Suprapubic skin (tissue), 4 donors: ENCODE measurements at regions not wholly inside any gene's neighbourhood (a gene's known extent, or its start where the extent isn't known, plus 50 kb on each side); places are given as distances from the start of the nearest gene placed in this dataset.

Source experiments
- DNase-seq, 2 donors: peaks; one replicate each; pipeline ENCODE4 v3.0.0-alpha.2; 2019; ENCODE audit warnings: low spot score in 2 of 2
- H3K27ac ChIP-seq: fragments of 200-600 bp; sonication (generic); one replicate; pipeline ENCODE4 v1.5.1; 2019
- H3K27me3 ChIP-seq: fragments of 200-600 bp; sonication (generic); one replicate; pipeline ENCODE4 v1.5.1; 2019
- H3K36me3 ChIP-seq: fragments of 200-600 bp; sonication (generic); one replicate; pipeline ENCODE4 v1.5.1; 2019
- H3K4me1 ChIP-seq: fragments of 200-600 bp; sonication (generic); one replicate; pipeline ENCODE4 v1.5.1; 2019
- H3K4me3 ChIP-seq: fragments of 200-600 bp; sonication (generic); one replicate; pipeline ENCODE4 v1.5.1; 2019; ENCODE audit warnings: mild to moderate bottlenecking
- H3K9me3 ChIP-seq: fragments of 200-600 bp; sonication (generic); one replicate; pipeline ENCODE4 v1.5.1; 2019
- CTCF ChIP-seq, 2 donors: fragments of 200-600 bp in 1 of 2; fragments of 450-650 bp in 1 of 2; sonication (generic) in 1 of 2; IDR thresholded peaks; one replicate each; pipeline ENCODE4 v1.5.1; 2016 to 2019; ENCODE audit warnings: antibody characterized with exemption in 2 of 2, mild to moderate bottlenecking in 1 of 2, moderate library complexity in 1 of 2
- EP300 ChIP-seq: sonication (generic); formaldehyde crosslinking; IDR thresholded peaks from one replicate; pipeline ENCODE4 v1.6.1; 2017; ENCODE audit warnings: antibody characterized with exemption
- POLR2A ChIP-seq, 2 donors: fragments of 450-650 bp; IDR thresholded peaks; one replicate each; pipeline ENCODE4 v1.6.1; 2017; ENCODE audit warnings: antibody characterized with exemption in 2 of 2, mild to moderate bottlenecking in 2 of 2, moderate library complexity in 2 of 2
- POLR2AphosphoS5 ChIP-seq, 3 donors: sonication (generic); formaldehyde crosslinking; IDR thresholded peaks; one replicate each; pipeline ENCODE4 v1.6.1; 2017; ENCODE audit warnings: antibody characterized with exemption in 3 of 3
- WGBS: methylation state at CpG from one replicate; pipeline ENCODE4 v1.1.5; 2018; 5-methylcytosine and 5-hydroxymethylcytosine counted together

GRCh38 chr19:5403968-5404640 lies 51.1 kb upstream of the ZNRF4 start:
- no peaks in the 10 kb centered on the region for H3K36me3 ChIP-seq

More at GRCh38 chr19:5403968-5404640, 51.1 kb upstream of the ZNRF4 start:
- Histone ChIP-seq H3K4me3 (no peak overlapping the region), H3K9me3 (no peaks in the 10 kb centered on the region), H3K27ac (no peak overlapping the region), H3K27me3 (peaks cover 14% of the 10 kb centered on the region), H3K4me1 (no peaks in the 10 kb centered on the region)
- TF ChIP-seq CTCF (IDR thresholded peaks at IDR 0.05) (no peak), POLR2AphosphoS5 (IDR thresholded peaks at IDR 0.05) (no peak), EP300 (no peak), POLR2A (IDR thresholded peaks at IDR 0.05) (no peak)
- peak in 1 of 2 donors; percentile 65 for DNase-seq
- whole genome bisulfite sequencing, result 2% methylated on average over 12 of the region's 12 CpGs
